Endothelial cell of umbilical vein (primary cell): ENCODE measurements at regions not wholly inside any gene's neighbourhood (a gene's known extent, or its start where the extent isn't known, plus 50 kb on each side); places are given as distances from the start of the nearest gene placed in this dataset.

Experiments
- BruUV-seq: library from RNA; stranded (reverse); fragments of 400-500 nt; replicated peaks from 2 replicates; lab custom pipeline; 2021; lab: Mats Ljungman, UMichigan
- CTCF ChIA-PET: fragments of 300-600, 350-600 bp; sonication (Branson Sonifier 250); formaldehyde crosslinking; loops from one replicate; lab custom pipeline; 2021; ENCODE audit warnings: antibody characterized with exemption, inconsistent platforms; lab: Charles Lee
- POLR2A ChIA-PET: fragments of 300-600, 350-600 bp; sonication (Branson Sonifier 250); formaldehyde crosslinking; loops from one replicate; lab custom pipeline; 2021; ENCODE audit warnings: antibody characterized with exemption, inconsistent platforms; lab: Charles Lee
- DNase-seq: peaks from one replicate; pipeline ENCODE4 v3.0.0-alpha.2; 2011; ENCODE audit warnings: low read depth, low spot score
- FAIRE-seq: peaks from 2 replicates; lab custom pipeline; 2011; peaks lifted over from hg19 to GRCh38; lab: Jason Lieb, UNC
- H2AFZ ChIP-seq: 2 replicates; pipeline ENCODE4 v1.6.0; 2012; ENCODE audit warnings: low read depth, low read length, control low read depth, inconsistent platforms
- H3K27ac ChIP-seq: 2 replicates; pipeline ENCODE4 v1.5.1; 2011; ENCODE audit warnings: low read depth, mild to moderate bottlenecking, control low read depth, low read length, moderate library complexity; ENCODE audit not compliant: insufficient read depth
- H3K27me3 ChIP-seq, 2 experiments: 2 replicates each; pipeline versions ENCODE4 v1.6.0 to v1.6.1; 2011; ENCODE audit warnings: low read length in 2 of 2, mixed read lengths in 1 of 2; ENCODE audit not compliant: control insufficient read depth in 2 of 2, insufficient read depth in 2 of 2
- H3K36me3 ChIP-seq, 2 experiments: 2 replicates in 1 of 2; 3 replicates in 1 of 2; pipeline ENCODE4 v1.5.1; 2011; ENCODE audit warnings: low read length in 2 of 2, mild to moderate bottlenecking in 1 of 2, moderate library complexity in 1 of 2; ENCODE audit not compliant: control insufficient read depth in 2 of 2, insufficient read depth in 2 of 2; ENCODE audit errors: extremely low read depth in 1 of 2
- H3K4me1 ChIP-seq: 3 replicates; pipeline ENCODE4 v1.5.1; 2011; ENCODE audit warnings: mild to moderate bottlenecking, low read length; ENCODE audit not compliant: control insufficient read depth, insufficient read depth; ENCODE audit errors: extremely low read depth
- H3K4me2 ChIP-seq: 2 replicates; pipeline ENCODE4 v1.6.1; 2011; ENCODE audit warnings: low read length, control low read depth, mixed read lengths; ENCODE audit not compliant: insufficient read depth
- H3K4me3 ChIP-seq, 3 experiments: fragments of 200-600 bp in 1 of 3; sonication (generic), shearing (Covaris generic) in 1 of 3; replicated peaks in 1 of 3; 2 replicates each; pipeline ENCODE4 v1.5.1; 2011 to 2016; ENCODE audit warnings: control low read depth in 3 of 3, low read length in 3 of 3, mild to moderate bottlenecking in 2 of 3, inconsistent platforms in 1 of 3, low read depth in 1 of 3, moderate library complexity in 1 of 3; ENCODE audit not compliant: insufficient read depth in 1 of 3
- H3K79me2 ChIP-seq: 2 replicates; pipeline ENCODE4 v1.6.0; 2012; ENCODE audit warnings: low read length, inconsistent platforms; ENCODE audit not compliant: control insufficient read depth, insufficient read depth
- H3K9ac ChIP-seq: replicated peaks from 2 replicates; pipeline ENCODE3; 2011; ENCODE audit warnings: low read length, control low read depth; ENCODE audit not compliant: insufficient read depth; ENCODE audit errors: extremely low read depth
- H3K9me1 ChIP-seq: replicated peaks from 3 replicates; pipeline ENCODE4 v1.6.0; 2011; ENCODE audit warnings: mild to moderate bottlenecking, low read length; ENCODE audit not compliant: control insufficient read depth, insufficient read depth; ENCODE audit errors: extremely low read depth
- H3K9me3 ChIP-seq: replicated peaks from 2 replicates; pipeline ENCODE4 v1.5.1; 2012; ENCODE audit warnings: low read length, inconsistent platforms; ENCODE audit not compliant: control insufficient read depth, insufficient read depth
- H4K20me1 ChIP-seq: replicated peaks from 2 replicates; pipeline ENCODE3; 2011; ENCODE audit warnings: mild to moderate bottlenecking, low read length; ENCODE audit not compliant: control insufficient read depth, insufficient read depth; ENCODE audit errors: extremely low read depth
- CTCF ChIP-seq, 2 donors: IDR thresholded peaks; 1 replicate in 1 of 2; 2 replicates in 1 of 2; pipeline ENCODE4 v1.5.1; 2011; ENCODE audit warnings: low read length in 2 of 2, mild to moderate bottlenecking in 2 of 2, moderate library complexity in 2 of 2, control low read depth in 1 of 2, inconsistent platforms in 1 of 2, low read depth in 1 of 2; ENCODE audit not compliant: insufficient read depth in 1 of 2; ENCODE audit errors: extremely low read depth in 1 of 2
- EZH2 ChIP-seq: IDR thresholded peaks from 2 replicates; pipeline ENCODE4 v1.6.1; 2012; ENCODE audit warnings: borderline replicate concordance, low read depth, mild to moderate bottlenecking, moderate library complexity, low read length, inconsistent platforms; ENCODE audit not compliant: severe bottlenecking
- FOS ChIP-seq: IDR thresholded peaks from 2 replicates; pipeline ENCODE4 v1.6.1; 2011; ENCODE audit warnings: mild to moderate bottlenecking, low read length, moderate library complexity, borderline replicate concordance; ENCODE audit not compliant: insufficient read depth
- GATA2 ChIP-seq: IDR thresholded peaks from 2 replicates; pipeline ENCODE4 v1.7.0; 2011; ENCODE audit warnings: low read depth, mild to moderate bottlenecking, moderate library complexity, mixed read lengths, low read length; ENCODE audit not compliant: insufficient read length, insufficient read depth
- JUN ChIP-seq: IDR thresholded peaks from 2 replicates; pipeline ENCODE4 v1.6.1; 2011; ENCODE audit warnings: borderline replicate concordance, low read depth; ENCODE audit not compliant: insufficient read length, insufficient read depth
- MAX ChIP-seq: IDR thresholded peaks from 2 replicates; pipeline ENCODE4 v1.6.1; 2011; ENCODE audit not compliant: insufficient read depth, insufficient read length
- MYC ChIP-seq: IDR thresholded peaks from one replicate; pipeline ENCODE4 v1.6.1; 2011; ENCODE audit warnings: mild to moderate bottlenecking, low read depth, low read length
- POLR2A ChIP-seq: IDR thresholded peaks from 2 replicates; pipeline ENCODE4 v1.6.1; 2012; ENCODE audit warnings: low read depth, mild to moderate bottlenecking, control low read depth, low read length
- POLR2AphosphoS5 ChIP-seq: IDR thresholded peaks from 2 replicates; pipeline ENCODE4 v1.6.1; 2012; ENCODE audit warnings: low read depth, mild to moderate bottlenecking, control low read depth, low read length, moderate library complexity; ENCODE audit not compliant: insufficient read depth
- dilution Hi-C: fragments of 300-500 bp; cut with MboI; formaldehyde crosslinking; loops from one replicate; pipeline ENCODE4 v1.15.0; 2019; ENCODE audit warnings: low sequenced_read_pairs; ENCODE audit not compliant: extremely low pct_ligation_motif_present
- intact Hi-C: fragments of 100-400 bp; cut with micrococcal nuclease; formaldehyde crosslinking; loops from one replicate; pipeline ENCODE4 v1.10.0; 2022

GRCh38 chr6:149147195-149147594 lies 170.3 kb upstream of the TAB2 start:
- Histone ChIP-seq H2AFZ (no peak overlapping the region), H3K79me2 (no peaks in the 10 kb centered on the region), H3K27me3 (peaks cover 0 to 3% of the 10 kb centered on the region in 2 experiments), H3K4me1 (no peaks in the 10 kb centered on the region), H3K9me3 (no peaks in the 10 kb centered on the region), H3K4me3 (no peak overlapping the region), H3K9me1 (no peaks in the 10 kb centered on the region), H3K36me3 (no peaks in the 10 kb centered on the region), H3K9ac (no peak overlapping the region), H3K4me2 (no peak overlapping the region), H3K27ac (no peak overlapping the region), H4K20me1 (no peaks in the 10 kb centered on the region)
- intact Hi-C loops (no loop called here), dilution Hi-C loops (no loop called here)
- POLR2A ChIA-PET = no interaction called here
- FAIRE-seq (no peak), DNase-seq (no peak)
- CTCF ChIA-PET = no interaction called here
- TF ChIP-seq POLR2AphosphoS5 (no peak), JUN (no peak), MAX (no peak), EZH2 (no peak), POLR2A (no peak), GATA2 (no peak), FOS (no peak), CTCF (IDR thresholded peaks at IDR 0.05; ENCODE audit: extremely low read depth in 1 of 2, insufficient read depth in 1 of 2, low read depth in 1 of 2, low read length in 2 of 2) (no peak), MYC (no peak)
- no TSS peak for BruUV-seq
